ENCODE measurements at regions not wholly inside any gene's neighbourhood (a gene's known extent, or its start where the extent isn't known, plus 50 kb on each side); places are given as distances from the start of the nearest gene placed in this dataset.
A peak's percentile ranks its signal among the peaks of the same experiment; 100 is the strongest.

DNA sequence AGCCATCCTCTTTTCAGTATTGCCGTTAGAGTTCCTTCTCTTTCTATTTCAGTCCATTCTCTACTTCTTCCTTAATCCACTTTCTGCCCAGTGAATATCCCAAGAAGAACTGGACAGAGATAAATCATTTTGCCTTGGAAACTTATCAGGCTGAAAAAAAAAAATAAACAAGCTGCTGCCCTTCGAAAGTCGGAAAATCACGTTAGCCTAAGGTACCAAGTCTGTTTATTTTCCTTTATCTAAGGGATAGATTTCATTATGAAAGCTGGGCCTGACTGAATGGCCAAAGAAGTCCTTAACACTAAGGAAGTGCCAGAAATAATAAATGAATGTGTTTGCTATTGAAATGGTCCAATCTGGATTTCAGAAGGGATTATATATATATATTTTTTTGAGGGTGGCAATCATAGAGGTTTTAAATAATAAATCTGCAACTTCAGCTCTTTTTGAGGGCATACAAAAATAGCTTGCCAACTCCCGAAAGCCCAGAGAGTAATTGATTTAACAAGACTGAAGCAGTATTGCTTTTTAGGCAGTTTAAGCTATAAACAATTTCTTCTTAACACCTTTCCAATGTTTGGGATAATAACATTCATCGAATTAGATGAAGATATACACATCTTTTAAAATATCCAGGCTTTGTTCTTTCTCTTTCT, 127.0 kb upstream of the STMND1 start:
- no peak for DNase-seq (ENCODE audit: low read depth)

DNA sequence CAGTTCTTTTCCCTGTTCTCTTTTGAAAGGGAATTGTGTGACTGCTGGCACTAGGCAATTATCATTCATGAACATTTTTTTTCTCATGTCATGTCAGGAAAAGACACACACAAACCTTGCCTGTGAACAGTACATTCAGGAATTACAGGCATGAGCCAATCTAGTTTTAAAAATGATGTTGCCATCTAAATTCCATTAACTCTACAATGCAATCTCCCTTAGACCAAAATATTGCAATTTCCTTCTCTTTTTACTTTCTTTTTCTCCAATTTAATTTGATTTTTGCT, 127.5 kb upstream of the STMND1 start:
- DNase-seq (ENCODE audit: low read depth) = no peak

DNA sequence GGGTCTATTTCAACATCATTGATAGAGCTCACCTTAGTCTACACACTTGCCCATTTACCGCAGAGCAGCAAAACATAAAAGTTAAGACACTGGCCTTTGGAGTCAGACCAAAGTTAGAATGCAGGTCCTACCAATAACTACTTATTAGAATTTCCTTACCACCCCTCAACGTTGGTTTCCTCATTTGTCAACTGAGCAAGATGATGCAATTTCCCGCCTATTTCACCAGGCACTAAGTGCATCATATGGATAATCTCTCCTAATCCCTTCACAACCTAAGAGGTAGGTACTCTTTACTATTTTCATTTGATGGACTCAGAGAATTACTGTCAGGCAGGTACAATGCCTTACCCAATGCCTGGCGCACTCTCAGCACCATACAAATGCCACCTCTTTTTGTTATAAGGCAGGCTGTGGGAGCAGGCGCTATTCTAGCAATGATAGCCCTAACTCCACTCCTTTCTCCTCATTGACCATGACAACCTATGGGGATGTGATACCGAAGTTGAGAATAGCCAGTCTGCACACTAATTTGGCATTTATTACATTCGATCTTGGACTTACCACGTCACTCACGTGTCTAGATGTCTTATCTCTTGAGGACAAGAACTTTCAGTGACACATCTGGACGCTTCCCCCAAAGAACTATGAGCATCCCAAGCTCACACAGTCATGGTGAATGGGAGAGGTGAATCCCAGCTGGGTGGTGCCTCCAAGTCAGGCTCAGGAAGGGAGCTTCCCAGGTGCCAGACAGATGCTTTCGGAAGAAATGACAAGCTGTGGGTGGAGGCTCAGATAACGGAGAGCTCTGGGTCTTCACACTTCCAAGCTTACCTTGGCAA, 128.1 kb upstream of the STMND1 start:
- no peak for DNase-seq (ENCODE audit: low read depth)

DNA sequence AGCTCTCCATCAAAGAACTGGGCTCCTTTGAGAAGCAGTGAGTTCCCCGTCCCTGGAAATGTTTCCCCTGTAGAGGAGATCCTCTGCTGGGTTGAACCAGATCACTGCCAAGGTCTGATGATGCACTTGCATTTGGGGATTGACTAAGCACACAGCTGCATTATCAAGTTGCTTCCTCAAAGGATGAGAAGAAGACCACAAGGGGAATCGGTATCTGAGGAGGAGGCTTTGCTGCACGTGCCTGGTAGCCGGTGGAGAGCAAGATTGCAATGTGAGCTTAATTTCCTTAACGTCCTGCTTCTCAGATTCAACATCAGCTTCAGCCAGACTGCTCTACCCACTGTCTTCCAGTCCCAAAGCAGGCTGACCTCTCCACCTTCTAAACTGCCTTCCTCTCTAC, 128.8 kb upstream of the STMND1 start:
- DNase-seq (ENCODE audit: low read depth) = no peak

DNA sequence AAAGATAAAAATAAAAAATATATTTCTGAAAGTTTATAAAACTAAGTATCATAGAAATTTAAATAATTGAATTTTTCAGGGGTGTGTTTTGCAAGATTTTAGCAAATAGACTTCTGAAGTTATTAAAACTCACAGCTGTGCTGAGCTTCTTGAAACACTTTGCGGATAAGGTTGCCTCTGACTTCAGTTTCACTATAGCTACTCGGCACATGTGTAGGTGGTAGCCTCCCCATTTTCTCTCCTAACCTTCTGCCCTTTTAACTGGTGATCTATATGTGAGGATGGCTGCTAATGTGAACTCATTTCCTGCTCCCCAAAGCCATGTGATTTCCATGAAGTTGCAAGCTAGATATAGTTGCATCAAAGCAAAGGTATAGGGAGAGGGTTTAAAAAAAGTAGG, 129.3 kb upstream of the STMND1 start:
- no peak for DNase-seq (ENCODE audit: low read depth)

DNA sequence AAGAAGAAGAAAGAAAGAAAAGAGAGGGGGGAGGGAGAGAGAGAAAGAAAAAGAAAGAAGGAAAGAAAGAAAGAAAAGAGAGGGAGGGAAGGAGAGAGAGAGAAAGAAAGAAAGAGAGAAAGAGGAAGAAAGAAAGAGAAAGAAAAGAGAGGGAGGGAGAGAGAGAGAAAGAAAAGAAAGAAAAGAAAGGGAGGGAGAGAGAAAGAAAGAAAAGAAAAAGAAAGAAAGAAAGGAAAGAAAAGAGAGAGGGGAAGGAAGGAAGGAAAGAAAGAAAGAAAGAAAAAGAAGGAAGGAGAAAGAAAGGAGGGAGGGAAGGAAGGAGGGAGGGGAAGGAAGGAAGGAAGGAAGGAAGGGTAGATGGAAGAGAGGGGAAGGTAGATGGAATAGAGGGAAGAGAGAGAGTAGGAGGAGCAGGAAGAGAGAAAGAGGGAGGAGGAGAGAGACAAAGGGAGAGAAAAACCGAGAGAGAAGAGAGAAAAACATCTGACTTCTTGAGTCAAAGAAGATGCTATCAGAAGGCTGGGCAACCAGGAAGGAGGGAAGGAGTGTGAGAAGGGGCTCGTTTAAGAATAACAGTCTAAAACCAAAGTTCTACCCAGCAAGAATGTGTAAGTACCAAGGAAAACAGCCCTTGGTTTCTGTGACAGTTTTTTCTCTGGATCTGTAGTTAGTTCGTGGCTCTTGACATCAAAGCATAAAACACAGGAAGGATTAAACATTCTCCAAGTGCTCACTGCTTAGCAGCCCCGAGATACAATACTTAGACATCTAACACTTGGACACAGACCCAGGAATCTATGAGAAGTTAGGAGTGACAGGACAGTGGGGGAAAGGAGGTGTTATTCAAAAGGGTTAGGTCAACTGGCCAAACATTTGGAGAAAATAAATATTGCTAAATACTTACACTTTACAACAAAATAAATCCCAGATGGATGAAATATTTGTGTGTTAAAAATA, 131.9 kb upstream of the STMND1 start:
- no peak for DNase-seq (ENCODE audit: low read depth)

DNA sequence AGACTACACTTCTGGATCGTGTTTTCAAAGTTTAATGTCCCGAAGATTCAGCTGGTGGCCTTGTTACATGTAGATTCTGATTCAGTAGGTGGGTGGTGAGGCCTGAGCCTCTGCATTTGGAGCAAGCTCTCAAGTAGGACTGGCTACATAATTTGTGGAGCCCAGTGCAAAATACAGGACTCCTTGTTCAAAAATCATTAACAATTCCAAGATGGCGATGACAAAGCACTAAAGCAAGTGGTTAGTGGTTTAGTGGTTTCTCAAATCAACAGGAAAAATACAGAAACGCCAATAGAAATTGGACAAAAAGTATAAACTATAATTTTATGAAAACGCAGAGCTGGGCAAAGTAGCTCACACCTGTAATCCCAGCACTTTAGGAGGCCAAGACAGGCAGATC, 133.7 kb upstream of the STMND1 start:
- DNase-seq (ENCODE audit: low read depth) = no peak

DNA sequence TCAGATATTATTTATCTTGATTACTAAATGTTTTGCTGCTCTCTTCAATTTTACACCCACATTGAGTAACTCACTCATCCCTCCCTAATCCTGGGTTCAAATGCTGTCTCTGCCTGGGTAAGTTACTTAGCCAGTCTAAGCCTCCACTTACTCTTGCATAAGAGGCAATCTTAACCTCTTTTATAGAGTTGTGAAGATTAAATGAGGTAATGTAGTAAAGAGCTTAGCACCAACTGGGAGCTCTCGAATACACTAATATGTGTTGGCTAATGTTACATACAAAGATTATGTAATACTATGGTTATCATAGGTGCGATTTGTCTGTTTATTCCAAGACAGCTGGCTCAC, 134.4 kb upstream of the STMND1 start:
- DNase-seq (ENCODE audit: low read depth) = no peak

DNA sequence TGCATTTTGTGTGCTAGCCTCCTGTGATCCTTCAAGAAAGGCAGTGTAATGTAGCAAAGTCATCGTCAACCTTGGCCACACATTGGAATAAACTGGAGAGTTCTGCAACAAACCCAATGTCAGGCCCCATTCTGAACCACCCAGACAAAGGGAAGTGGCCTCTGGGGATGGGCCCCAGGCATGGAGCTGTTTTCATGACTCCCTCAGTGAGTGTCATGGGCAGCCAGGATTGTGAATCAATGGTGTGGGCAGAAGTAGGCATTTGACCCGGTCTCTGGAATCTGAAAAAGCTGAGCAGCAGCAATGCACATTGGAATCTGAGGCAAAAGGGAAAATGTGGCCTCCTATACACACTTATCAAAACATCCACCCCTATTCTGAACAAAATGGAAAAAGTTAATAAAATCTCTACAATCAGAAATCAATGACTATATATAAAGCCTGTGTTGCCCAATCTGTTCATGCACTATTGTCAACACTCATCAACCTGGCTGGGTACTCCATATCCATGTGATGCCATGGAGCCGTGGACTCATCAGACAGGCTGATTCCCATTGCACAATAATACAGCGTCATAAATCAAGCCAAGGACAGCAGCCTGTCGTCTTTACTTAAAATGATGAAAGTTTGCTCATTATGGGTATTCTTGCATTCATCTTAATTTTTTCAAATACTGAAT, 134.9 kb upstream of the STMND1 start:
- DNase-seq (ENCODE audit: low read depth) = no peak

DNA sequence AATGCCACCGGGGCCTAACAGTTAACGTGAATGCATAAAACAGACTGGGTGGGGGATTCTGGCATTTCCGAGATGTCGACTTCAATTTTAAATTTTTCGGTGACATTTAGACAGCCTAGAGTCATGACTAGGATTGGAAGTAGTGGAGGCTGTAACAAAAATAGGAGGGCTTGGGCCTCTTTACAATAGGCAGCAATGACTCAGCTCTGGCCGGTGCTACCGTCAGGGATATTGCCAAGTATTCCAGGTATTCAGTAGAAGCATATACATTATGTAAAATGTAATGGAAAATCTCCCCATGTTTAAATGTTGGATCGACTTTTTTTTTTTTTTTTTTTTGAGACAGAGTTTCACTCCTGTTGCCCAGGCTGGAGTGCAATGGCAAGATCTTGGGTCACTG, 136.2 kb upstream of the STMND1 start:
- no peak for DNase-seq (ENCODE audit: low read depth)

DNA sequence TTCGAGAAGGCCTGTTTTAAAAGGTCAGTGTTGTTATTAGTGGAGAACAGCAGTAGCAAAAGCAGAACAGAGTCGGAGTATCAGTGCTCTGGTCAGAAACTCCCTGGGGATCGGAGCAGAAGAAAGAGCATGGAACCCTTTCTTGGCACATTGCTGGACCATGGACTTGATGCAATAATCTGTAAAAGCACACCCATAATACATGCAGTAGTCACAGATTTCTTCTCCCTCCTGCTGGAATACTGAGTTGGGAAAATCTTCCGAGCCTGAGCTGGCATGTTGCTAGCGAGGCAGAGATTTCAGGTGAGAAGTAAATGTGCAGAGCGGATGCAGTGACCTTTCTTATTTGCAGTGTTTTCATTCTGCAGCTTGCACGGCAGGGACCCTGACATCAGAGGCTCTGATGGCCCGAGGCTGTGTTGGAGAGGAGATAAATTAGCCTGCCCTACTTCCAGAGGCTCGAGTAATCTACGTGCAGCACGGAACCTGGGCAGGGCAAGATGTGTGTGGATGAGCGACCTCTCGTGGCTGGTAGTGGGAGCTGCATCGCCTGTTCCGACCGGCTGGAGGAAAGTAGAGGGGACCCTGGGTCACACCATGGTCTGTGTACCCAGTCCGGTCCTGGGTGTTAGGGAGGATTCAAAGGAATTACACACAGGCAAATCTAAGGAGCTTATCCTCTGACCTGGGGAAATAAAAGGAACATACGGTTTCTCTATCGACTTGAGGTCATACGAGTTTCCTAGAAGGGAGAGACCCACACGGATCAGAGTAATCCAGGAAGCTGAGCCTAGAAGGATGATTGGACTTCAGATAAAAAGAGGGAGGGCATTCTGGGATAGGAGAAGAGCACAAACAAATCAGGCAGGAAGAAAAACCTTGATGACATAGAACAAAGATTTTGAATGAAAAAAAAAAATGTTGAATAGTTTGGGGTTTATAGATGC, 137.0 kb upstream of the STMND1 start:
- DNase-seq (ENCODE audit: low read depth) = peak; percentile 22

DNA sequence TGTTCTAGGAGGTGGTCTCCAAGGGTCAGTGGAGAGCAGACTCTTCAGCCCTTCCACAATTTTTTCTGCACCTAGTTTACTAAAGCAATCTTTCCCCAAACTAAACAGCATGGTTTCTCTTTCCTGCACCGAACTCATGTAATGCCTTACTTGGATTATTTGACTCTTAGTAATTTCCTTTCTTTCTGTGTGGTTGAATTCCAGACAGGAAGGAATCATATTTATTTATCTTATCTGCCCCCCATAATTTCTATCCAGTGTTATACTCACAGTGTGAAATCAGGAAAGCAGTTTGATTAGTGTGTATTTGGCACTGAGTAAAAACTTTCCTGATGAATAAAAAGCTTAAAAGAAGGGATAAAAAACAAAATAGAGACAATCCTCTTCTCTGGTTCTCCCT, 140.3 kb upstream of the STMND1 start:
- no peak for DNase-seq (ENCODE audit: low read depth)

DNA sequence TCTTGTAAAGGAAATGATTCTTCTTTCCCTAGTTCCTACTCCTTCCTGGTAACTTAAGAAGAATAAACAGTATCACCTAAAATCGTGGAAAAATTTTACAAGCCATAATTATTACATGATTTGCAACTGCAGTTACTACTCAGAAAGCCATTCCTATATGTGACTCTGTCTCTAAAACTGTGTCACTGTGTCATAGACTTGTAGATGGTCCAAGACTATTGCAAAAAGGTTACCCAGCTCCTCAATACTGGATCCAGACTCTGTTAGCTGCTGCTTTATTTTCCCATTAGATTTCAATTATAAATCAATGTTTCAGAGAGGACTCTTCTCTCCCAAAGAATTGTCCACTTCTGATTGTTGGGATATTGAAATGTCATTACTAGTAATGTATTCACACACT, 142.1 kb upstream of the STMND1 start:
- DNase-seq (ENCODE audit: low read depth) = no peak

DNA sequence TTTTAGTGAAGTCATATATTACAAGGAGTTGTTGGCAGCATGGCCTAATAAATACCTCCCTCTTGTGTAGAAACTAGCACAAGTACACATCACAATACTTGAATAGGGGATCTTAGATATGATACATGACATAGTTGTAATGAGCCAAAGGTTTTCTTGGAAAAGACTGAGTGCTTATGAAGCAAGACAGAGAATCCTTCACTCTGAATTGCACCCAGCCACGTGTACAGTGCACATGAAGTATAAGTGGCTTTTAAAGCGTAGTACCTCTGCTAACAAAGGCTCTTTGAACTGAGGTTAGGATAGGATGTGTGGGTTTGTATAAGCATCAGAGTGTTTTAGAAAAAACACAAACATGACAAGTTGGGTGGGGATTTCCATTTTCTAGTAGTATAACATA, 145.5 kb upstream of the STMND1 start:
- DNase-seq (ENCODE audit: low read depth) = no peak

DNA sequence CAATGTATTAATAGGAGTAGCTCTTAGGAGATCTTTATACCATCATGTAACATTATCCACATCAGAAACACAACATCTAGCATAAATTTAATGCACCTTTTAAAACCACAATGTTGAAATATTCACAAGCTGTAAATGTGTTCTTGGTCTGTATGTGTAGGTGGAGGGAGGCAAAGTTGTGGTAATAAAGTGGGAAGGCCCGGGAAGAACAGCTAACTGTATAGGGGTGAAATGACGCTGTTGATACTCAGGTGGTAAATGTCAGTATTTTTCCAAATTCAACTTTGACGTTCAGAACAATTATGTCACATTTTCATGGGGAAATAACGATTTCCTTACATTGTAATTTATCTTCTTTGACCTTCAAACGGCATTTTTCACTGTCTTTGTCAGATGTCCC, 146.0 kb upstream of the STMND1 start:
- DNase-seq (ENCODE audit: low read depth) = no peak

DNA sequence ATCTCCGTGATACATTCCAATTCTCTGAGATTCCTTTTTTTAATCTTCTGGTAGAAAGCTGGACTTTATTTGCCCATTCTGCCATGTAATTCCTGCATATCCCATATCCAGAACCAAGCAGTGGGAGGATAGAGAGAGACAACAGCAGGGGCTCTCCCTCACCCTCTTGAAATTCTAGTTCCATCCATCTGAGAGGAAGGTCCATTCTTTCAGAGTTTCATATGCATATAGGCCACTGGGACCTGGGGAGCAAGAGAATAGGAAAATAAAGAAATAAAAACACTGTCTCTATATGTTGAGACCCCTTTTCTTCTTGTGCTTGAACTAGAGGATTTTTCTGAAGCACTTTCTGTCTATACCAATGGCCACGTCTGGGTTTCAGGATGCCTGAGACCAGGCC, 147.9 kb upstream of the STMND1 start:
- DNase-seq (ENCODE audit: low read depth) = no peak

DNA sequence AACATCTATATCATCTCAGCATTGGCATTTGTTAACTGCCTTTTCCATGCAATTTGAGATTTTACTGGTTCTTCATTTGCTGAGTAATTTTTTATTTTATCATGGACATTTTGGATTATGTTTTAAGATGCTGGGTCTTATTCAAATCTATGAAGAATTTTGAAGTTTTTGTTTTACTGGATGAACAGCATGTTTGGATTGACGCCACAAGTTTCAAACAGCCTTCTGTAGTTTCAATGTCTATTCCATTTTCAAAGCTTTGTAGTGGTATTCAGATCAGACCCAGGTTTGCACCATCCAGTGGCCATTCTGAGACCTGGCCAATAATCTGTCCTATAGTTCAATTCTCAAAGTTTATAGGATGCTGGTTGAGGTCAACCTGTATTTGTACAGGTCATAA, 148.4 kb upstream of the STMND1 start:
- DNase-seq (ENCODE audit: low read depth) = no peak

DNA sequence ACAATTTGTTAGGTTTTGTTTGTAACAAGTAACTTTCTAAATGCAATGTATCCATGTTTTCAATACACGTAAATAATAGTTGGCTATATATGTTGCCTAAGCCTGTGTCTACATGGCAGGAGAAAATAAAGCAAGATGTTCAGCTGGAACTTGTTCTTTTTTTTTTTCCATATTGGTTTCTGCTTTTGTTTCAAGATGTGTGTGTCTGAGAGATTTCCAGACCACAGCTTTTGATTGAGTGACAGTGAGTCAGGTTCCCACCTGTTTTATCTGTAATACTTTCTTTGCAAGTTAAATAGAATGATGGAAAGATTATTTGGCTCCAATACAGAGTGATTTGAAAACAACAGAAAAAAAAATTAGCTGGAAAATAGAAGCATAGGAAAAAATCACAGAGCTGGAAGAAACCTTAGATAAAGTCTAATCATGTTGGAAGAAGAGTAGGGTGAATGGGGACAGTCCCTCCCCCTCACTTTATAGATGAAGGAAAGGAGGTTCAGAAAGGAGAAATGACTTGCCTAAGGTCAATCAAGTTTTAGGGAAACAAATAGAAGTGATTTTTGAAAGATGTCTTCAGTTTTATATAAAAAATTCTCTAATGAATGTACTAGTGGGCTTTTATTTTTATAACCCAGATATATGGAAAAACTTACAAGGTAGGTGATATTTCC, 150.9 kb upstream of the STMND1 start:
- DNase-seq (ENCODE audit: low read depth) = no peak

DNA sequence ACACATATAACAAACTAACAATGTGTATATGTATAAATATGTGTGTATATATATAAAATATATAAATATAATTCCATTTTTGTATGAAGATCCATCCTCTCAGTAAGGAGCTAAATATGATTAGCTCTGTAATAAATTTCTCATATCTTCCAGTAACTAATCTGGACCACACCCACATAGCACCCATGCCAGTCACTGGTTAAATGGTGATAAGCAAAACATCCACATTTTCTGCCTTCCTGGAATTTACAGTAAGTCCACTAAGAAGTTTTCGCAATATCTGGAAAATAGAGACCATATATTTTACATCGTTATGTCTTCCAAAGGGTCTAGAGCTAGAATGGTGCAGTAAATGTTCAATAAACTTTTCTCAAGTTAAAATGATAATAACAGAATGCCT, 151.5 kb upstream of the STMND1 start:
- DNase-seq (ENCODE audit: low read depth) = no peak

DNA sequence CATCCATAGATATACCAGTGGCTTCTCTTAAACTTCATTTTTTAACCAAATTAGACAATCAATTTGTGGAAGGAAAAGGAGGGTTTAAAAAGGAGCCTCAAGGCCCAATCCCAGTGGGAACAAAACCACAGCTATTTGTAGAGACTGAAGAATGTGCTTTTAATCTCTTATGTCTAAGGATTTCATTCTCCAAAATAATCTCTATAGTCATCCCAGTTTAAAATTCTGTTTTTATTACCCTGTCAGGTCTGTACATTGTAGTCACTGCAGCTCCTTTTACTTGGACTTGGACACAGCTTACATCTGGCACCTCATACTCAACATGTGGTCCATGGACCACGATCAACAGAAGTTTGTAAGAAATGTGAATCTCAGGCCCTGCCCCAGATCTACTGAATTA, 152.1 kb upstream of the STMND1 start:
- no peak for DNase-seq (ENCODE audit: low read depth)

DNA sequence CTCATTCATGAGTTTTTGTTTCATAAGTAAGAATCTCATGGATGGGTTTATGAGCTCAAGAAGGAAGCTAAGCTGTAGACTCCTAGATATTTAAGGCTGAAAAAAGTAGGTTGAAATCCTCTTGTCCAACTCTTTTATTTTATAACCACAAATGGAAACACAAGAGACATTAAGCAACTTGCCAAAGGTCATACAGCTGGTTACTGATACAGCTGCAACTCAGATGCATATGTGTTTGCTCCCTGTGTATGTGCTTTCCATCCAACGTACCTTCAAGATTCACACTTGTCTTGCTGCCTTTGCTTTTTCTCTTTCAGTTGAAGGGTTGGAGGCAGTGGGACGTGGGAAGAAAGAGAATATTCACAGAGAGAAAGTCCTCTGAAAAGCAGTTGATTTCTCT, 153.5 kb upstream of the STMND1 start:
- no peak for DNase-seq (ENCODE audit: low read depth)
